GM12891 (cell line): ENCODE measurements at regions not wholly inside any gene's neighbourhood (a gene's known extent, or its start where the extent isn't known, plus 50 kb on each side); places are given as distances from the start of the nearest gene placed in this dataset.

Experiments used
- PAX5 ChIP-seq: IDR thresholded peaks from 2 replicates; pipeline ENCODE4 v1.6.1; 2011; ENCODE audit warnings: low read length, moderate library complexity, mild to moderate bottlenecking; ENCODE audit not compliant: insufficient read depth, severe bottlenecking
- POLR2A ChIP-seq: IDR thresholded peaks from 2 replicates; pipeline ENCODE4 v1.6.1; 2011; ENCODE audit warnings: low read depth, low read length, control low read depth
- TAF1 ChIP-seq: IDR thresholded peaks from 2 replicates; pipeline ENCODE4 v1.6.1; 2011; ENCODE audit warnings: low read depth, low read length, control low read depth

- TF ChIP-seq TAF1 (no peak), POLR2A (no peak), PAX5 (no peak)
These were observed 574.2 kb downstream of the CCDC85A start for GRCh38 chr2:56757884-56758545.
